NCI-H1436 treated with DMSO at 0.1 percent for 48 hours (cell line): ENCODE measurements at regions not wholly inside any gene's neighbourhood (a gene's known extent, or its start where the extent isn't known, plus 50 kb on each side); places are given as distances from the start of the nearest gene placed in this dataset.

Experiments used
- DNase-seq: peaks from one replicate; lab custom pipeline; 2025; lab: John Stamatoyannopoulos, UW

DNA sequence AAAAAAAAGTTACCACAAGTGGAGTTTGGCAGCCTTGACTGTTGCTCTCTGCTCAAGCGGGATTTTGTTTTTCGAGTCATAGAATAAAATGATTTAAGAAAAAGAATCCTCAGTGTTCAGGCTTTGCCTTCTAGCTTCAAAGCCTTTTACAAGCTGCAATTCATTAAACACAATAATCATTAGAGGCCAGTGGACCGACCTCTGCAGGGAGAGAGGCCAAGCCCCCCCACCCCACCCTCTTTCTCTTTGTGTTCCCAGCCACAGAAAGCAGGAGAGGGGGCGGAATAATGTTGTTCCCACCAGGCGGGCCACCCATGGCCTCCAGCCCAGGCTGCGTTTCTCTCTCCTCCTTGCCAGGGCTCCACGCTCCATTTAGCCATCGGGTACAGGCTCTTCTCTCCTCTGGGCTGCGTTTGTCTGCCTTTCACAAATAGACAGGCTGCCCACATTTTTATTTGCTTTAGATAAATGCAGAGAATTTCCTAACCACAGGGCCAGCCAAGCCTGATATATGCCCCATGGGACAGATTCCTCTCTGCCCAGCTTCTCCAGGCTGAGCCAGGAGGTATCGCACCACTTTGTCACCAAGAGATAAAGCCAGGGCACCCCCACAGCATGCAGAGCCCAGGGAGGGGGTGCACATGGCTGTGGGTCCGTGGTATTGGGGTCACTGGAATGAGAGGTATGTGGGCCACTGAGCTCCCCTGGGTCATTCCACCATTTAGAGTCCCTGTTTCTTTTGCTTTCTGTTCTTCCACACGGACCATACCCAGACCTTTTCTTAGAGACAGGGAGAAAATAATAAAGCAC lies 318.8 kb downstream of the PIK3R1 start:
- DNase-seq = no peak

DNA sequence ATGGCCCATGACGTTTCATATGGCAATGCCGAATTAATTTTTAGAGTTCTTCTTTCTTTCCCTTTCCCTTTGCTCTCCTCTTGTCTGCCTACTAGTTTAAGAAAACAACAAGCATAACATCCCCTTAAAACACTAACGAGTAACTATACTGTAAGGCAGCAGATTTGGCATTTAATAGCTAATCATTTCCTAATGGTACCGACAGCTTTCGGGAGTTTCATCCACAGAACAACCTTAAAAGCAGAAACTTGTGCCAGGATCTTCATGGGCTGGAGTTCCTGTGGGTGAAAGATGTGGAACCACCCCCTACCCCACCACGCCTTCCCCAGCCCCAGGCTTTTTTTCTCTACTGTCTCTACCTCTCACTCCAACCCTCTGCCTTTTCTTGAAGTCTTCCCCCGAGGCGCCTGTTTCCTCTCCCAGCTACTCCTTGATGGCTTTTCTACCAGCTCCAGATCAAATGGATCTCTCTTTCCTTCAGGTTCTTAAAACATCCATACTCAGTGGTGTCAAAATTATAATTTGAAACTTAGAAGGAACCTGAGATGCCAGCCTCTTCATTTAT lies 319.5 kb downstream of the PIK3R1 start:
- DNase-seq = no peak

DNA sequence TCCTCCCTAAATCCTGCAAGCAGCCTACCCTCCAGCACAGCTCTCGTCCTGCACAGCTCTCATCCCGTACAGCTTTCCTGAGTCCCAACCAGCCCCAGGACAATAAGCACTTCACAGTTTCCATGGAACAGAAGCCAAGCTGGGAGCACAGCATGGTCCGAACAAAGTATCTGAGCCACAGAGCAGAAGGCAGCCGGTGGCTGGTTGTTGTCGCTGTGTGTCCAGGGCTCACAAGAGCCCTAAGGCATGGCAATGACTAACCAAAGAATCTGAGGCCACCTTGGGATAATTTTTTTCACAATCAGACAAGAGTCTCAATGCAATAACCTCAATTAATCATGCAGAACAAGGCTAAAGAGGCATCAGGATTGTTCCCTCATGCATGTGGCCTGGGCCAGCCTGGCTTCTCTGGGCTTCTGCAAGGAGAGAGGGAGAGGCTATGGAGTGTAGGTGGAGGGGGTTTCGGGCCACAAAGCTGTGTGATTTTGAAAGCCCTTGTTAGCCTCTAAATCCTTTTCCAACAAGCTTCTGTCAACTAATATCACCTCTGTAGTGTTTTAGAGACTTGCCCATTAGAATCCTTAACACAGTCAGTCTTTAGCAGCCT lies 323.4 kb downstream of the PIK3R1 start:
- DNase-seq = no peak

DNA sequence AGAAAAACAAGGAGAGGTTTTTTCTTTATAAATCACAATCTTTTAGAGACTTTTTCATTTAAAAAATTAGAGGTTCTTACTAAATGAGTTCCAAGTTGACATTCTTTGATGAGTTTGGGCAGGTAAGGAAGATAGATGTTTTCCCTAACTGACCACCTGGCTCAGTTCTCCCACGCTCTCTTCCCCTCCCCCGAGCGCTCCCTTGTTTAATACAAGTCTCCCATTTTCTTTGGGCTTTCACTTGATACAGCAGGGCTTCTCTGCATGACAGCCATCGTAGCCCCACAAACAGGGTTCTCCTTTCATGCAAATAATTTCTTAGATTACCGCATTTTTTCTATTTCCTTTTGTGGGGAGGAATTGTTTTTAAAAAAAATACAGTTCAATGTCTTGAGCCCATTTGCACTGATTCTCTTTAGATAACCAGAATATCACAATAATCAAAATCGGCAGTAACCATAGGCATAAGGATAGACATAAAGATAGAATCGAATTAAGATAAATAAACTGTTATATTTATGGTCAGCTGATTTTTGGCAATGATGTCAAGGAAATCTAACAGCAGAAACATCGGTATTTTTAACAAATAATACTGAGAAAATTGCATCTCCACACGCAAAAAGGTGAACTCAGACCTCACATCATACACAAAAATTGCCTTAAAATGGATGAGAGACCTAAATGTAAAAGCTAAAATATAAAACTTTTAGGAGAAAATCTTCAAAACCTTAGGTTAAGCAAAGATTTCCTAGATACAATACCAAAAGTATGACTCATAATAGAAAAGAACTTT lies 325.4 kb downstream of the PIK3R1 start:
- no peak for DNase-seq

DNA sequence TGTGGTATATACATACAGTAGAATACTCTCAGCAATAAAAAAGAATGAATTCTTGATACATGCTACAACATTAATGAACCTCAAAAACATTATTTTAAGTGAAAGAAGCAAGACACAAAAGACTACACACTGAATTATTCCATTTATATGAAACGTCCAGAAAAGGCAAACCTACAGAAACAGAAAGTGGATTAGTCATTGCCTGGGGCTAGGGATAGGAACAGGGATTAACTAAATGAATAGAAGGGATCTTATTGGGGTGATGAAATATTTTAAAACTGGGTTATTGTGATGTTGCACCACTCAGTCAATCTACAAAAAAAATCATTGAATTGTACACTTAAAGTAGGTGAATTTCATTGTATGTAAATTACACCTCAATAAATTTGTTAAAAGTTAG lies 326.7 kb downstream of the PIK3R1 start:
- no peak for DNase-seq

DNA sequence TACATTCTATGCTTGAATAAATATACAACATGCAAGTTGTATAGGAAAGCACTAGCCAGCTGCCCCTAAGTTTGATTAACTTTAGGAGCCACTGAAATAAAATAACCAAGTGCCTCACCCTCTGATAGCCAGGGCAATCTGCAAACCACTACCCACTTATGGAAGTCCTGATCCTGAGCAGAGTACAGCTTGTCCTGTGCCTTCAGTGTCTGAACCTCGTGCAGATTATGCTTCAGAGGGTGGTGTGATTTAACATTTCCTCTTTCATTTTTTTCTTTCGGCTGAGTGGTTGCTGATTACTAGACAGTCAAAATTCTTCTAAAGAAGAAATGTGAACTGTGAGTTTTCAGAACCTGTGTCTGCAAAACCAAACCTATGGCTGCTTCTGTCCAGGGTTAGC lies 327.7 kb downstream of the PIK3R1 start:
- DNase-seq = no peak

DNA sequence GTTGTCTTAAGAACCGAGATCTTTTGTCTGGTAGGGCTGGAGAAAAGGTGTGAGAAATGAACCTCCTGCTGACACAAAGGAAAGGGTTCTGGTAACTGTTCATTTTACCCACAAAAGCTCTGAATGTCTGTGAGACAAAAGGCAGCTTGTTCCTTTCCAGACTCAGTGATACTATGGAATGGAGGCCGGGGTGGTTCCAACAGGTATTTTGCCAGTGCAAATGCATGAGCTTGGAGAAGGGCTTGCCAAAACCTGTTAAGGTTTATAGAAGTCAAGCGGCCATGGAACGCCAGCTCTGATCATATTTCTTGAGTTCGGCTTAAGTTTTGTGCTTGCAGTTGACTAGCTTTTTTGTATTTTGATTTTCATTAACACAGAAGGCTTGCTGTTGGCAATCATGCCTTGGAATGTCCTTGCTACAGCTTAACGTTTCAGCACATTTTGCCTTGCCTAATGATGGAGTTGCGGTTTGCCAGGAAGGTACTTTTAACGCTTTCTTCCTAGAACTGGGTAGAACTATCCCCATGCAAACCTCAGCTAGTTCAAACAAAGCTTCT lies 328.6 kb downstream of the PIK3R1 start:
- DNase-seq = no peak

DNA sequence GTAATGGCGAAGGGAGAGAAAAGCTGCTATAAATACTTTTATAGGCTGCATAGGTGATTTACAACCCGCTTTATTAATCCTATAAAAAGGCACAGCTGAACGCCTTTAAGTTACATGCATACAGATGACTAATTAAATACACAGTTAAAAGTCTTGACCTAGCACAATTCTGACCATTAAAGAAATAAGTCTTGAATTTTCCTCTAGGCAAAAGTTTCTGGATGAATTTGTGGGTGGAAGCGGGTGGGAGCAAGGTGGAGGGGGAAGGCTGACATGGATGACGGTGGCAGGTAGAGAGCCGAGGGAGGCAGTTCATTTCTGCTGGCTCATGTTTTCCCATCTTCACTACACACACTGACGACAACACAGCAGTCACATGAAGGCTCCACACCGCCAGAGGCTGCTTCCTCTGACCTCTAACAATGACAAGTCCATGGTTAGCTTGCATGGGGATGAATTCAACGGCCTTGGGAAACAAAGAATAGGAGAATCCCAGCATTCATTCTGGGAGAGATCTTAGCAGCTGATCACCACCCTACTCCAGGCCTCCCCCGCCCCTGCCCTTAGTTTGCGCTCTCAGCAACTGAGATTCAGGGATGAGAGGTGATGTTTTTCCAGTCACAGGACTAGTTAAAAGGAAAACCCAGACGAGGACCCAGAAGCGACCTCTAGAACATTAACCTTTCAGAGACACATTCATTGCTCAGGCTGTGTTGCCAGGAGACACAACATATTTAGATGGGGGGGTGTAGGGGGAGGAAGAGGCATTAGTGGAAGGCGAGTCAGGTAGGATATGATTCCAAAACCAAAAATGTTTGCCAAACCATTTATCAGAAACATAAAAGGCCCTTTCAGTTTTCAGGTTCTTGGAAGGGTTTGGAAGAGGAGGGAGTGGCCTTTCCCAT lies 329.3 kb downstream of the PIK3R1 start:
- DNase-seq = no peak

DNA sequence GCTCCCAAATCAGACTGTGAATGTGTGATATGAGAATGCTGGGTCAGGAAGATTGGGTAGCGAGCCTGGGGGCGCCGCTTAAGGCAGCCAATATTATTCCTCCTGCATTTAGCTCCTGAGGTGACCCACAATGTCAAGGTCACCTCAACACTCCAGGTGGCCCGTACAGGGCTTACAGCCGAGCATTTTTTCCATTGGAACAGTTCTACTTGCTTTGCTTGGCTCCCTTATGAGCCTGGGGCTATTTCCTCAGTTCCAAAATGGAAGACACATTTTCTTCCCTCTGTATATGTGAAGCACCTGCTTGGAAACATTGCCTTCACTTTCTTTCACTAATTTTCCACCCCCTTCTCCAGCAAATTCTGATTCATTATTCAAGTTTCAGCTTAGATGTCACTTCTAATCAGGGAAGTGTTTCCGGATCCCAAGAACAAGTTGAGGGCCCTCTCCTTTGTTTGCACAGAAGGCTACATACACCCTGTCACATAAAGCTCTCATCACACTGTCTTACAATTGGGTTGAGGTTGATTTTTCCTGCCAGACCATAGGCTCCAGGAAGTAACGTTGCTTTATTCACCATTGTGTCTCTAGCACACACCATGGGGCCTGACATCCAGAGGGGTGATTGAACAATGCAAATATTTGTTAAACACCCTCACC lies 330.2 kb downstream of the PIK3R1 start:
- no peak for DNase-seq

DNA sequence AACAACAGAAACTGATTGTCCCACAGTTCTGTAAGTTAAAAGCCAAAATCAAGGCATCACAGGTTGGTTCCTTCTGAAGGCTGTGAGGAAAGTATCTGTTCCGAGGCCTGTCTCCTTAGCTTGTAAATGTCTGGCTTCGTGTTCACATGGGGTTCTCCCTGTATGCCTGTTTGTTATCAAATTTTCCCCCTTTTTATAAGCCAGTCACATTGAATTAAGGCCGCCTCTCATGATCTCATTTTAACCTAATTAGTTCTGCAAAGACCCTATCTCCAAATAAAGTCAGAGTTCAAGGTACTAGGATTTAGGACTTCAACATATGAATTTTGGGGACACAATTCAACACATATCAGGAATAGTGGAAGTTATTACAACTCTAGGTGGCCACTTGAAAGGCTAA lies 331.5 kb downstream of the PIK3R1 start:
- no peak for DNase-seq

DNA sequence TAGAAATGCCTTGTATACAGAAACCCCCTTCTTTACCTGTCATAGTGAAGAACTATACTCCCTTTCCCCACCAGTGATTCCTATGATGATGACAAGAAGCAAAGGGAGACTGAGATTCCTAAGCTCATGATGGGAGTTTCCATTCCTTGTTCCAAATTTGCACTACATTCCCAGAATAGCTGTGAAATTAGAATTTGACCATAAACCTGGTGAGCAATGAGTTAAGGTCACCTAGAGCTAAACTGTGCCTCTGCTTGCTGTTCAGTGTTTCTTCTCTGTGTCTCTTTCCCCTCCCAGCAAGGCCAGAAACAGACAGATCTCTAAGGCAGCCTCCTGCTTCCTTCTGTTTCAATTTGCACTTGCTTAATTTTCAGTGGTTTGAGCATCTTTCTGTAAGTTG lies 332.1 kb downstream of the PIK3R1 start:
- DNase-seq = no peak

DNA sequence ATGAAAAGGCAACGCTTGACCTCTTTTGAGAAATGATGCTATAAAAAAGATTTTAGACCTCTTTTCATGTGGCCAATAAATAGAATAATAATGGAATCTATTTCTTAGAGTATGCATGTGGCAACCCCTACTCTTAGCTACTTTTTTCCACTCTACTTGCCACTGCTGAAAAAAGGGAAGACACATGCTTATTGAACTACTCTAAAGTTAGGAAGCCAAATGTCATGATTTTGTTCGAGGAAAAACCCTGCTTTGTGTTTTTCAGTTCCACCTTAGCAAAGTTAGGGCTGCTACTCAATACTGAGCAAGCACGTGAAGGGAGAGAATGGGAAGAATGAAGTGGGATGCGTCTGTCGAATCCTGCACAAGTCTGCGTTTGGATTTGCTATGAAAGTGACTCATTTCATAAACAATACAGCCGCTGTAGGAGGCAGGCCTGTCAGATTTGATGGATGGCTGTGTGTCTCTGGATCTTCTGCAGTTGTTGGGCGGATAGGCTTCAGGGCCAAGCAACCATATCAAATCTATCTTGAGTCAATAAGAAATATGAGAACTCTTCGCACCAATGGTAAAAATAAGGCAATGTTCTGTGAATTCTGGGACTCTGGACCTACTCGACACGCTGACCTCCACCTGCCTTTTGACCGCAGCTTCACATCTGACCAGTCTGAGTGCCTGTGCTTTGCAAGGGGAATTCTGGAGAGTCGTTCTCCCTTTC lies 333.6 kb downstream of the PIK3R1 start:
- DNase-seq = no peak

DNA sequence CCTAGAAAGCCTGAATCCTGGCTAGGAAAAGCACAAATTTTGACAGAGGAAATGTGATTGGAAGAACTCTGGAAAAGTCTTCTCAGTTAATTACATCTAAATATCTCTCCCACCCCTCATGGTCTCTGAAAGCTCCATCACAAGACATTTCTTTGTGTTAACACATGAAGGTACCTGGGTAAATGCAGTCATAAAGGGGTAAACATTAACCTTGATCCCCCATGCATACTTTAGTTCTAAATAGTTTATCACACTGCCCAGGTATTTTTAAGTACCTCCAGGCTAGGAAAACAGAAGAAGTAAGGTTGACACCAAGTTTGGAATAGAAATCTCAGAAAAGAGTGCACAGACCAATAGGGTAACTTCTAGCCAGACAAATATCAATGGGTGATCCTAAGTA lies 334.5 kb downstream of the PIK3R1 start:
- no peak for DNase-seq

DNA sequence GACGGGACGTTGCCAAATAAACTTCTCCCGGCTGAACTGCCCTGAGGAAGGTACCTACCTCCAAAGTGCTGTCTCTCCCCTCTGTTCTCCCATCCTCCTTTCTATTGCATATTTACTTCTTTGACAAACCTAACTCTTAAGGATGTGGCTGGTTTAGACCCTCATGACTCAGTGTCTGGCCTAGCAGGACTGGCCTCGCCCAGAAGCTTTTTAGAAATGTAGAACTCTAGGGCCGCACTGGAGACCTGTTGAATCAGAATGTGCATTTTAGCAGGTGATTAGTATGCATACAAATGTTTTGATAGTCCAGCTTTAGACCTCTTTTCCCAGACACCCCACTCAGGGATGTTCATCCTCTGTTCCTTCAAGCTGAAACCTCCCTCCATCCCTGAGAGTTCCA lies 335.9 kb downstream of the PIK3R1 start:
- DNase-seq = no peak

DNA sequence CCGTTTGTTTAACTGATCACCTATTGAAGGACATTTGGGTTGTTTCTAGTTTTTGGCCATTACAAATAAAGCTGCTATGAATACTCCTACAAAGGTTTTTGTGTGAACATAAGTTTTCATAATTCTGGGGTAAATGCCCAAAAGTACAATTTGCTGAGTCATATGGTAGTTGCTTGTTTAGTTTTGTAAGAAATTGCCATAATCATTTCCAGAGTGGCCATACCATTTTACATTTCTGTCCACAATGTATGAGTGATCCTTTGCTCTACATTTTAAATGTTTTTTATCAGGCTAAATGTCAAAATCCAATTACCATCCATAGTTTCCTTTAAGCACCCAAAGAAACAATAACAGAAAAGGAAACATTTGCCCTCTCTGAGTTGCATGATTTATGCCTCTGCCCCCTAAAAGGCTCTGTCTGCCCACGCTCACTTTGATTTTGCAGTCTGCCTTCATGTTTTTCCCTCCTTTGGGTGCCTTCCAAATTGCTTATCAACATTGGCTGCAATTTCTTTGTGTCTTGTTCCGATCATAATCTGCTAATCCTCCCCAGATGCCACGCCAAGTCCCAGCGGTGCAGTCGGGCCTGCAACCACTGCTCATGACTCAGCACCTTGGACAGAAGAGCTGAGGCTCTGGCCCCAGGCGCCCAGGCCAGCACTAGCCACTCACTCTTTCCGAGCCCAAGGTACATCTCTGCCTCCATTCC lies 339.2 kb downstream of the PIK3R1 start:
- DNase-seq = no peak

DNA sequence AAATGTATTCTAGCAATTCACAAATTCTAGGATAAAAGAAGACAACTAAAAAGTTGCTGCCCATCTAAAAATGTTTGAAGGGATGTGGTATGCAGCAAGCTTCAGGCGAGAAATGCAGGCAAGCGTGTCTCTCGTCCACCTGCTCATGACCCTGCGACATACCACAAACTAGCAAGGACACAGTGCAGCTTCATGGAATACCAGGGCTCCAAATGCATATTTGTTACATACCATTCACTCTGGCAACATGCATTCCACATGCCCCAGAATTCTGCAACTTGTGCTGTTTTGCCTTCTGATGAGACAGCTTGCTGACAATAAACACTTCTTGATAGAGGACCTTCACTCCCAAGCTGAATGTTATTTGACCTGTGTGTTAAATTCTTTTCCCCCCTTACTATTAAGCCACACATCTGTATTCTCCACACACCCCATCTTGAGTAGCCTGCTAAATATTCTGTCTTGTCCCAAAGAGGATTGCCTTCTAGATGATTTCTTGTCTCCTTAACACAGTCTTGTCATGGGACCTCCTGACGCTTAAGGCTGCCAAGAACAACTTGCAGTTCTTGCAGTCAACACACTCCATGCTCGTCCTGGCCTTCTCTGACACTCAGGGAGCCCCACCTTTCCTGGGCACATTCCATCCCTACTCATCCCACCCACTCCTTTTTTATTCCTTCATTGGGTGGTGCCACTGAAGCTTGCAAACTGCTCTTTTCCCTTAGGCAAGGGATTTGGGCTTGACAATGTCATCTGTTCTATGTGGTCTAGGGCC lies 340.5 kb downstream of the PIK3R1 start:
- no peak for DNase-seq

DNA sequence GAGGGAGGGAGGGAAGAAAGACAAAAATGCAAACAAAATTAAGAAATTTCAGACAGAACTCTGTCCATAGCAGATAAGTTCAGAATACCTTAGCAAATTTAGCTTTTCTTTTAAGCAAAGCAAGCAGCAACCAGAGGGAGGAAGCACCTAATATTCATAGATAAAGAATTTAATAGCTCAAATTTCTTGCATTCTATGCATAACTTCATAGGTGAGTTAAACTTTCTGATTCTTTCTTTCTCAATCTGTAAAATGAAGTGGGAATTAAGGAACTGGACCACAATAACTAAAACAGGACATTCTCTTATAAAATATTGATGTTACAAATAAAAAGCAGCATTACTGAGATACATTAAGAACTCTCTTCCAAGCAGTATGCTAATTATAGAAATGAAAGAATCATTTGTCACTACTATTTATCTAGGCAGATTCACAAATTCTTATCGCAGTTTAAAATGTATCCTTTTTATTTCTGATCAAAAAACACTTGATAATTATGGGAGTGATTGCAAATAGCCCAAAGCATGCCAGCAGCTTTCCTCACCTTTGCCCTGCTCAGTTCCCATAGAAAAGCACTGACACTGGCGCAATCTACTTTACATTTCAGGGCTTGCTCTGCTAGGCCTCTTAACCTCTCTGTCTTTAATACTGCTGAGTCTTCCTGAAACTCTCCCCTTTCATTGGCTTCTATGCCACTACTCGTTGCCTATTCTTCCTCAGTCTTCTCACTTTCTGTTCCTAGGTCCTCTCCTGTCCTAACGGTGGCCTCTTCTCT lies 341.8 kb downstream of the PIK3R1 start:
- no peak for DNase-seq

DNA sequence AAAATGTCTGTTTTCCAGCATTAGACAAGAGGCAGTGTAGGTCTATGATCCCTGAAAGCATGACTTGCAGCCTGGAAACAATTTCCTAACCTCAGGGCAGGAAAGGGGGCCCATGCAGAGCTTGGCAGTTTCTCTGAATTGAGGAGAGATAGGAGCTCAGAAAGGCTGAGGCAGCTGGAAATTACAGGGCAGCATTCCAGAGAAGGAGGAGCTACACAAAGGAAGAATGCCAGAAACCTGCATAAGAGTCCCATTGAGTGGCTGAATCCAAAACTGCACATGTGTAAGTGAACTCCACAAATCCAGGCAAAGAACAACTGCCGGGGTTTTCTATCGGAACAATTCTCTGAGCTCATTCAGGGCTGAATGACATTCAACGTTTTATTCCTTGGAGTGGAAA lies 346.8 kb downstream of the PIK3R1 start:
- DNase-seq = no peak
